ENCODE measurements at regions not wholly inside any gene's neighbourhood (a gene's known extent, or its start where the extent isn't known, plus 50 kb on each side); places are given as distances from the start of the nearest gene placed in this dataset.

DNA sequence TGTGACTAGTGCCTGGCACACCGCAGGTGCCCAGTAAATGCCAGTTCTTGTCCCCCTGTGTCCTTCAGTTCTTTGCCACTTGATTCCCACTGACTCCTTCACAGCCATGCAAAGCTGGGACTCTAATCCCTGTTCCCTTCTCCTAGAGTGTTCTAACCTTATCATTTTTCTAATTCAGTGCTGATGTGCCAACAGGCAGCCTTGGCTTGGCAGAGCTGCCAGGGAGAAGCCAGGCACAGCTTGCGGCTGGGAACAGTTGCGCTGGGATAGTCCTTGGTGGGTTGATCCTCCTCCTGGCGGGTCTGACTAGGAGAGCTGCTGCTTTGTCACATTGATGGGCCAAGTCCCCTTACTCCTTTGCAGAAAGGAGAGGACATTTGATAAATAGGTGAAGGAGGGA lies 654.2 kb downstream of the HS3ST4 start:
- intact Hi-C loops (cut with micrococcal nuclease), result no loop called here
- Histone ChIP-seq H3K9me2 (ENCODE audit: insufficient read depth) (no peaks in the 10 kb centered on the region), H3K36me3 (ENCODE audit: control insufficient read depth in 1 of 2, insufficient read depth in 2 of 2, low read length in 2 of 2) (no peaks in the 10 kb centered on the region), H3K4me2 (ENCODE audit: low read length) (no peak overlapping the region), H3K9me3 (ENCODE audit: control insufficient read depth in 1 of 2, insufficient read depth in 1 of 2, low read depth in 1 of 2, low read length in 2 of 2) (peaks cover 0 to 10% of the 10 kb centered on the region in 2 experiments; a peak in 2 of 4 replicates), H3K4me3 (replicated peaks in 1 of 2; ENCODE audit: low read depth in 1 of 2, low read length in 2 of 2) (no peak overlapping the region), H3K79me2 (ENCODE audit: insufficient read depth, low read length) (no peaks in the 10 kb centered on the region), H3K27ac (ENCODE audit: low read depth, low read length) (no peak overlapping the region), H3K9ac (ENCODE audit: low read length) (no peak overlapping the region), H3K27me3 (ENCODE audit: insufficient read depth, low read length) (no peaks in the 10 kb centered on the region), H3K4me1 (ENCODE audit: control insufficient read depth in 1 of 2, insufficient read depth in 2 of 2, low read length in 2 of 2) (no peaks in the 10 kb centered on the region), H2AFZ (ENCODE audit: low read depth, low read length, poor library complexity, severe bottlenecking) (no peak overlapping the region), H4K20me1 (ENCODE audit: insufficient read depth) (no peaks in the 10 kb centered on the region)
- no peak for DNase-seq (ENCODE audit: low read depth, low spot score)
- no peak for TF ChIP-seq ZNF274 (IDR thresholded peaks at IDR 0.05; ENCODE audit: low read depth, low read length)
- TF ChIP-seq CBX3 (IDR thresholded peaks at IDR 0.05; ENCODE audit: low read depth), result no peak
- no peak for TF ChIP-seq JUND (IDR thresholded peaks at IDR 0.05)
- TF ChIP-seq, protein P1, sequence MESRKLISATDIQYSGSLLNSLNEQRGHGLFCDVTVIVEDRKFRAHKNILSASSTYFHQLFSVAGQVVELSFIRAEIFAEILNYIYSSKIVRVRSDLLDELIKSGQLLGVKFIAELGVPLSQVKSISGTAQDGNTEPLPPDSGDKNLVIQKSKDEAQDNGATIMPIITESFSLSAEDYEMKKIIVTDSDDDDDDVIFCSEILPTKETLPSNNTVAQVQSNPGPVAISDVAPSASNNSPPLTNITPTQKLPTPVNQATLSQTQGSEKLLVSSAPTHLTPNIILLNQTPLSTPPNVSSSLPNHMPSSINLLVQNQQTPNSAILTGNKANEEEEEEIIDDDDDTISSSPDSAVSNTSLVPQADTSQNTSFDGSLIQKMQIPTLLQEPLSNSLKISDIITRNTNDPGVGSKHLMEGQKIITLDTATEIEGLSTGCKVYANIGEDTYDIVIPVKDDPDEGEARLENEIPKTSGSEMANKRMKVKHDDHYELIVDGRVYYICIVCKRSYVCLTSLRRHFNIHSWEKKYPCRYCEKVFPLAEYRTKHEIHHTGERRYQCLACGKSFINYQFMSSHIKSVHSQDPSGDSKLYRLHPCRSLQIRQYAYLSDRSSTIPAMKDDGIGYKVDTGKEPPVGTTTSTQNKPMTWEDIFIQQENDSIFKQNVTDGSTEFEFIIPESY (IDR thresholded peaks at IDR 0.05; ENCODE audit: extremely low read depth, insufficient replicate concordance, low read length), result no peak
- no peak for TF ChIP-seq EZH2 (IDR thresholded peaks at IDR 0.05)
- TF ChIP-seq SIN3A (IDR thresholded peaks at IDR 0.05; ENCODE audit: low read depth), result no peak
- TF ChIP-seq, protein P2, sequence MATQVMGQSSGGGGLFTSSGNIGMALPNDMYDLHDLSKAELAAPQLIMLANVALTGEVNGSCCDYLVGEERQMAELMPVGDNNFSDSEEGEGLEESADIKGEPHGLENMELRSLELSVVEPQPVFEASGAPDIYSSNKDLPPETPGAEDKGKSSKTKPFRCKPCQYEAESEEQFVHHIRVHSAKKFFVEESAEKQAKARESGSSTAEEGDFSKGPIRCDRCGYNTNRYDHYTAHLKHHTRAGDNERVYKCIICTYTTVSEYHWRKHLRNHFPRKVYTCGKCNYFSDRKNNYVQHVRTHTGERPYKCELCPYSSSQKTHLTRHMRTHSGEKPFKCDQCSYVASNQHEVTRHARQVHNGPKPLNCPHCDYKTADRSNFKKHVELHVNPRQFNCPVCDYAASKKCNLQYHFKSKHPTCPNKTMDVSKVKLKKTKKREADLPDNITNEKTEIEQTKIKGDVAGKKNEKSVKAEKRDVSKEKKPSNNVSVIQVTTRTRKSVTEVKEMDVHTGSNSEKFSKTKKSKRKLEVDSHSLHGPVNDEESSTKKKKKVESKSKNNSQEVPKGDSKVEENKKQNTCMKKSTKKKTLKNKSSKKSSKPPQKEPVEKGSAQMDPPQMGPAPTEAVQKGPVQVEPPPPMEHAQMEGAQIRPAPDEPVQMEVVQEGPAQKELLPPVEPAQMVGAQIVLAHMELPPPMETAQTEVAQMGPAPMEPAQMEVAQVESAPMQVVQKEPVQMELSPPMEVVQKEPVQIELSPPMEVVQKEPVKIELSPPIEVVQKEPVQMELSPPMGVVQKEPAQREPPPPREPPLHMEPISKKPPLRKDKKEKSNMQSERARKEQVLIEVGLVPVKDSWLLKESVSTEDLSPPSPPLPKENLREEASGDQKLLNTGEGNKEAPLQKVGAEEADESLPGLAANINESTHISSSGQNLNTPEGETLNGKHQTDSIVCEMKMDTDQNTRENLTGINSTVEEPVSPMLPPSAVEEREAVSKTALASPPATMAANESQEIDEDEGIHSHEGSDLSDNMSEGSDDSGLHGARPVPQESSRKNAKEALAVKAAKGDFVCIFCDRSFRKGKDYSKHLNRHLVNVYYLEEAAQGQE (IDR thresholded peaks at IDR 0.05; ENCODE audit: low read depth), result no peak
- TF ChIP-seq EZH2phosphoT487 (IDR thresholded peaks at IDR 0.05; ENCODE audit: borderline replicate concordance), result no peak
- TF ChIP-seq YY1 (IDR thresholded peaks at IDR 0.05; ENCODE audit: extremely low read depth, insufficient replicate concordance, low read depth, low read length), result no peak
- CTCF ChIA-PET, result no interaction called here
- ATAC-seq, result no peak
- POLR2A ChIA-PET, result no interaction called here
- no TSS peak for BruUV-seq (replicated peaks)
- RAD21 ChIA-PET (ENCODE audit: low non-redundant PET in 1 of 2, low total read pairs in 2 of 2, uncharacterized antibody in 2 of 2, unreplicated experiment in 2 of 2), result no interaction called here
